Activated gamma-delta T cell treated with anti-CD3 and anti-CD28 coated beads, Interleukin-2, amount 50 U/mL, for 16 hours (primary cell): ENCODE measurements at regions not wholly inside any gene's neighbourhood (a gene's known extent, or its start where the extent isn't known, plus 50 kb on each side); places are given as distances from the start of the nearest gene placed in this dataset.

ENCODE experiments used
- DNase-seq: peaks from one replicate; pipeline ENCODE4 v3.0.0-alpha.2; 2020; ENCODE audit warnings: low read depth

- no peak for DNase-seq
These were observed 83.0 kb upstream of the RAB6C start for GRCh38 chr2:129896226-129897100.

GRCh38 chr2:129901754-129902415 lies 77.6 kb upstream of the RAB6C start:
- no peak for DNase-seq

- no peak for DNase-seq
These were observed 76.5 kb upstream of the RAB6C start for GRCh38 chr2:129902731-129903585.

DNA sequence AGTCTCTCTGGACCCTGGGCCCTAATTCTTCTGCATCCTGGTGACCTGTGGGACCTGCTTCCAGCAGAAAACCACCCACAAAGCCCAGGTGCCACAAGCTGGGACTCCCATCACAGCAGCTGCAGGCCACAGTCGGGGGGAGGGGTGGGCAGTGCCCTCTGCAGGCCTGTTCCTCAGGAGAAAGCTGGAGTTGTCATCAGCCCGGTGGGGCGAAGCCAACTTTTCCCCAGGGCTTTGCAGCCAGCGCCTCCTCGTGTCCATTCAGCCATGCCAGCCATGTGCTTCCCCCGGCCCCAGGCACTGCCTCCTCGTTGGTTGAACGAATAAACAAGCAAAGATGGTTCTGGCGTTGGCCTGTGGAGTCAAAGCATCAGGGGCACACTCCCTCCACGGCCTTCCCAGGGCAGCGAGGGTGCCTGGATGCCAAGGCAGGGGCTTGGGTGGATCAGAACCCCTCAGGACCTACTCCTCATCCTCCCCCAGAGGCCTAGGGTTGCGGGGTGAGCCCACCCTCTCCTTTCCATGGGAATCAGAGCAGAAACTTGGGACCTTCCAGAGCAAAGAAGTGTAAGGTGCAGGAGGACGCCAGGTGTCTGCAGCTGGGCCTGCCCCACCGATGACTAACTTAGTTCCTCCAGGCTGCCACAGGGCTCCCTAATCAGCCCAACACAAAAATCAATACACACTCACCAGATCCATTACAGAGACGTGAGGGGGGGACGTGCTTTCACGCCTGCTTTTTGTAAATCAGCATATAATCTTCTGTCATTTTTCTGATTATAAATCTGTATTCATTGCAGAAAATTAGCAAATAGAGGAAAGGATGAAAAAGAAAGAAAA lies 75.7 kb upstream of the RAB6C start:
- DNase-seq, result no peak

GRCh38 chr2:129904532-129905446 lies 74.7 kb upstream of the RAB6C start:
- no peak for DNase-seq

GRCh38 chr2:129905664-129906081 lies 73.8 kb upstream of the RAB6C start:
- DNase-seq, result no peak

- no peak for DNase-seq
These were observed 73.2 kb upstream of the RAB6C start for GRCh38 chr2:129906139-129906860.

- DNase-seq, result no peak
These were observed 72.6 kb upstream of the RAB6C start for GRCh38 chr2:129906861-129907235.

GRCh38 chr2:129907256-129907998 lies 72.0 kb upstream of the RAB6C start:
- DNase-seq, result no peak

- no peak for DNase-seq
These were observed 70.6 kb upstream of the RAB6C start for GRCh38 chr2:129908721-129909373.

- no peak for DNase-seq
These were observed 69.6 kb upstream of the RAB6C start for GRCh38 chr2:129909651-129910418.

DNA sequence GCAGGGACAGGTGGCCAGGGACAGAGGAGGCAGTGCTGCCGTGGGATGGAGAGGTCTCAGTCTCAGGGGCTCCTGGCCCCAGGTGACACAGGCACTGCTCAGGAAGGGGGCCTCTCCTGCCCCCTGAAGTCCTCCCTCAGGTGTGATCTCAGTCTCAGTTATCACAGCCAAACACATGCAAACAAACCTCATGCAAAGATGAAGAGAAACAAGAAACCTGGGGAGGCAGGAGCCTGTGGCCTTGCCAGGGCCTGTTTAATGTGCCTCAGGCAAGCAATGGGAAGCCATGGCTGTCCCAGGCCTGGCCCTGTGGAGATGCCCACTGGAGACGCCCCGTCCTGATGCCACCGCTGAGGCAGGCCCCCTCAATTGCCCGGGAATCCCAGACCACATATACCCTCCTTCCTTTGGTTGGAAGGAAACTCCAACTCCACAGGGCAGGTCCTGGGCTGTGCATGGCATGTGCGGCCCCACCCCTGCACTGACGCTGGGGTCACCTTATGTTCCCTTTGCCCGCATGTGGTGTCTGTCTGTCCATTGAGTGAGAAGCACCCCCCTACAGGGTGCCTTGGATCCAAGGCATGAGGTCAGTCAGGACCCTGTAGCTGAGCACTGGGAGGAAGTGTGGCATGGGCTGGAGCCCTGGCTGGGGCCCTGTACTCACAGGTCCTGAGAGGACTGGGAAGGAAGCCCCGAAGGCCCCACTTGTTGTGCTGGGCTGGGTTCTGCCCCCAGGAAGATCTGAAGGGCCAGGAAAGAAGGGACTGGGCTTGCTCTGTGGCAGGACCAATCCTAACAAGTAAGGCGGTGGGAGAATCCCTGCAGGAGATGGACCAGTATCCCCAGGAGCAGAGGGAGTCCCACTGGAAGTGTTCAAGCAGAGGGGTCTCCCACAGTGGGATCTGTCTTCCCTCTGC lies 68.8 kb upstream of the RAB6C start:
- no peak for DNase-seq

DNA sequence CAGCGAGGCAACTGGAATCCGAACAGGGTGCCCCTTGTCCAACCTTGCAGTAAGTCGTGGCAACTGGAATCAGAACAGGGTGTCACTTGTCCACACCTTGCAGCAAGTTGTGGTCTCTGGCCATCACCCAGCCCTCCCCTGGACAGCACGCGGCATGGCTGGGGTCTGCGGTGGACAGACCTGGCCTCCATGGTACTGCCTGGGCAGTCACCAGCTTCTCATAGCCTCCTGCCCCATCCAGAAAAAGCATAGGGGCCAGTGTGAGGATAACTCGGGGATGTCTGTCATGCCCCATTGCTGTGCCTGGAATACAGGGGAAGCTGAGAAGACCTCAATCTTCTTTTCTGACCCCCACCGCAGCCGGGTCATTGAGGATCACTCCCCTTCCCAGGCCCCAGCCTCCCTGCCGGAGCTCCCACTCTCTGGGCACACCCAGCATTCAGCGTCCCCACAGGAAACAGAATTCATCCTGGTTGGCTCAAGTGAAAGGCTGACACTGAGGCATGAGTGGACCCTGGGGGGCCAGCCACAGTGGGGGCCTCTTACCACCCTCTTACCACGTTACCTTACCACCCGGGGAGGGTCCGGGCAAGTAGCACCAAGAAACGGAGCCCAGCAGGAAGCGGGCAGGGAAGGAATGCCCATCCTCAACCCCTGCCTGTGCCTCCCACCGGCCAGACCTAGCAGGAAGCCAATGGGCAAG lies 68.0 kb upstream of the RAB6C start:
- no peak for DNase-seq

DNA sequence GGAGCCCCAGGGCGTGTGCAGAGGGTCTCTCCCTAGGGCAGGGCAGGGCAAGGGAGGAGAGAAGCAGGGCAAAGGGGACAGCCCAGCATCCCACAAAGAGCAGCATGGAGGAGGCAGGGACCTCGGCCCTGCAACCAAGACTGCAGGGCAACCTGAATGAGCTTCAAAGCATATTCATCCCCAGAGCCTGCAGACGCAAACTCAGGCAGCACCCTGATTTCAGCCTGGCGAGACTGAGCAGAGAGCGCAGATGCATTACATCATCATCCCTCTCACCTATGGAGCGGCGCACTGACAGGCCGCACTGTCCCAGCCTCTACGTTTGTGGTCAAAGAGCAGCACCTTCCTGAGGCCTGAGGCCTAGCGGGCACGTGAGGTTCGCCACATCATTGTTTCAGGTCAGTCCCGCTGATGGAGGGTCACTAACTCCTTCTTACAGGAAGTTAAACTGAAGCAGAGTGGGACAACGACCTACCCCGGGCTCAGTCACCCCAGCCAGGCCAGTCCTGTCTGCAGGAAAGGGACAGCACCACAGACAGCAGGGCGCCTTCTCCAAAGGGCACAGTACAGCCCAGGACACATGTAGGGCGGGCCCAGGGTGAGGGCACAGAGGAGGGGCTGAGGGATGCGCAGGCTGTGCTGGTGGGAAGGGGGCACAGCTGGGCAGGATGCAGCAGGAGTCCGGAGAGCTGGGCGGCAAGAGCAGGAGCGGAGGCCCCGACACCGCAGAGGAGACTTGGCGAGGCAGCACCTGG lies 67.2 kb upstream of the RAB6C start:
- no peak for DNase-seq
